SJSA1 (cell line): ENCODE measurements at regions not wholly inside any gene's neighbourhood (a gene's known extent, or its start where the extent isn't known, plus 50 kb on each side); places are given as distances from the start of the nearest gene placed in this dataset.

Source experiments
- DNase-seq, 2 experiments: peaks; one replicate each; pipeline ENCODE4 v3.0.0-alpha.2; 2015 to 2020; ENCODE audit warnings: low spot score in 2 of 2, low read depth in 1 of 2
- H3K27ac ChIP-seq: fragments of 250-450 bp; sonication (Bioruptor Pico); 2 replicates; pipeline ENCODE4 v1.5.1; 2020; ENCODE audit warnings: mild to moderate bottlenecking, moderate library complexity
- H3K27me3 ChIP-seq: fragments of 250-450 bp; sonication (Bioruptor Pico); replicated peaks from 2 replicates; pipeline ENCODE4 v1.5.1; 2020; ENCODE audit warnings: mild to moderate bottlenecking, moderate library complexity
- H3K36me3 ChIP-seq: fragments of 250-450 bp; sonication (Bioruptor Pico); 2 replicates; pipeline ENCODE4 v1.5.1; 2020; ENCODE audit warnings: mild to moderate bottlenecking
- H3K4me1 ChIP-seq: fragments of 250-450 bp; sonication (Bioruptor Pico); replicated peaks from 2 replicates; pipeline ENCODE4 v1.6.1; 2021; ENCODE audit warnings: mild to moderate bottlenecking
- H3K4me3 ChIP-seq: fragments of 250-450 bp; sonication (Bioruptor Pico); 2 replicates; pipeline ENCODE4 v1.5.1; 2020; ENCODE audit warnings: mild to moderate bottlenecking
- H3K9me3 ChIP-seq: fragments of 250-450 bp; sonication (Bioruptor Pico); replicated peaks from 2 replicates; pipeline ENCODE4 v1.5.1; 2020; ENCODE audit warnings: mild to moderate bottlenecking

- H3K27me3 ChIP-seq, result no peaks in the 10 kb centered on the region
- DNase-seq, result peak; percentile 69 to 91
- no peaks in the 10 kb centered on the region for H3K36me3 ChIP-seq
- no peaks in the 10 kb centered on the region for H3K9me3 ChIP-seq
- no peak overlapping the region for H3K4me3 ChIP-seq
- H3K4me1 ChIP-seq, result peaks cover 58% of the 10 kb centered on the region
- peak overlapping the region; percentile 50 for H3K27ac ChIP-seq
These were observed 216.8 kb upstream of the SLC14A2 start for GRCh38 chr18:45398448-45398847.

DNA sequence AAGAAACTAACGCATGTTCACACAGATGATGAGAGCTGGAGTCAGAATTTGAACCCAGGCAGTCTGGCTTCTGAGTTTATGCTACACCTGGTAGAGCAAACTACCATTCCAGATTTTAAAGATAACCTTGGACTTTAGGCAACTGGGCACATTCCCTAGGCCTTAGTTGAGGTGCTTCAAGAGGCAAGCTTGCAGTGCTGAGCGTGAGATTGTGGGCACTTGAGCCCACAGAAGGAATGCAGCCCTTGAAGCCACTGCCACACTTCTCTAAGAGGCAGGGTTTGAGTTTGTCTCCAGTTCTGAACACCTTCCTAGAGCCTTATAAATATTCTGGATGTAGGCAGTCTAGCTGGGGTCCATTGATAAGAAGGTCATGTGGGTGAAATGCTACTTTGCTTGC lies 216.1 kb upstream of the SLC14A2 start:
- H3K4me1 ChIP-seq, result peaks cover 60% of the 10 kb centered on the region
- H3K36me3 ChIP-seq, result no peaks in the 10 kb centered on the region
- H3K4me3 ChIP-seq, result no peak overlapping the region
- H3K9me3 ChIP-seq, result no peaks in the 10 kb centered on the region
- no peaks in the 10 kb centered on the region for H3K27me3 ChIP-seq
- H3K27ac ChIP-seq, result peak overlapping the region; percentile 50
- no peak for DNase-seq

DNA sequence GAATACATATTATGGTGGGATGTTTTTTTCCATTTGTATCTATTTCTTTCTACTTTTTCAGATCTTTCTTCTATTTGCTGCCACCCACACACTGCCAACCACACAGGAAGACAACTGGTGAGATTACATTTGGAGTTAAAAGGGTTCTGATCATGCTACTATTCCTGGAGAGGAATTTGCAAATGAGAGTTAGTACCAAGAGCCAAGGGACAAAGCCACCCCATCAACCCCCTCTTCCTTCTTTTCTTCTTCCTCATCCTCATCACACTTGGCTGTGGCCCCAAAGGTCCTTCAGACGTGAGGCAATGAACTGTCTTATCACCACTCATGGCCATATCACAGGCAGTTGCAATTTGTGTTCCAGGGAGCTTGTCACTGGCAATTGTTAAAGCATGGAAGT lies 215.6 kb upstream of the SLC14A2 start:
- Histone ChIP-seq H3K27me3 (no peaks in the 10 kb centered on the region), H3K9me3 (no peaks in the 10 kb centered on the region), H3K4me3 (no peak overlapping the region), H3K27ac (peak overlapping the region; percentile 50), H3K4me1 (peaks cover 60% of the 10 kb centered on the region), H3K36me3 (no peaks in the 10 kb centered on the region)
- peak in 1 of 2 experiments; percentile 67 for DNase-seq

DNA sequence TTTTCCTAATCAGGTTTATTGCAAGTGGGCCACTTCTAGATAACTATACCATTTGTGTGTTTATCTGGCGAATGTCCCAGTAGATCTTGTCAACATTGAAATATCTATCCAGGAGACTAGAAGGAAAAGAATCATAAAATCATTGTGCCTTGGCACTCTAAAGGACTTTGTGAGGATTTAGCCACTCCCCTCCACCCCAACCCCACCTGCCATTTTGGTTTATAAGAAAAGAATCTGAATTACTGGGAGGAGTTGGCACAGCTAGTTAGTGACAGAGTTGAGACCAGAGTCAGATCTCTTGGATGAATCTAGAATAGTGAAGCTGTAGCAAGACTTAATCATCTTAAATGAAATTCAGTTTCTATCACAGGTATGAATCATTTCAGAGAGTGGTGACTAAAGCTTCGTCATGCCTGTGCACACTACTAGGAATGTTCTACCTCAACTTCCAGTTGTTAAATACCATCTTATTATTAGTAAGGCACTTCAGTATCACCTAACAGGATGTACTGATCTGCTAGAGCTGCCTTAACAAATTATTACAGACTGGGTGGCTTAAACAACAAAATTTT lies 212.7 kb upstream of the SLC14A2 start:
- H3K4me3 ChIP-seq, result no peak overlapping the region
- H3K27me3 ChIP-seq, result no peaks in the 10 kb centered on the region
- no peaks in the 10 kb centered on the region for H3K9me3 ChIP-seq
- H3K36me3 ChIP-seq, result no peaks in the 10 kb centered on the region
- H3K4me1 ChIP-seq, result peaks cover 51% of the 10 kb centered on the region
- H3K27ac ChIP-seq, result peak overlapping the region; percentile 39
- peak in 1 of 2 experiments; percentile 24 for DNase-seq

DNA sequence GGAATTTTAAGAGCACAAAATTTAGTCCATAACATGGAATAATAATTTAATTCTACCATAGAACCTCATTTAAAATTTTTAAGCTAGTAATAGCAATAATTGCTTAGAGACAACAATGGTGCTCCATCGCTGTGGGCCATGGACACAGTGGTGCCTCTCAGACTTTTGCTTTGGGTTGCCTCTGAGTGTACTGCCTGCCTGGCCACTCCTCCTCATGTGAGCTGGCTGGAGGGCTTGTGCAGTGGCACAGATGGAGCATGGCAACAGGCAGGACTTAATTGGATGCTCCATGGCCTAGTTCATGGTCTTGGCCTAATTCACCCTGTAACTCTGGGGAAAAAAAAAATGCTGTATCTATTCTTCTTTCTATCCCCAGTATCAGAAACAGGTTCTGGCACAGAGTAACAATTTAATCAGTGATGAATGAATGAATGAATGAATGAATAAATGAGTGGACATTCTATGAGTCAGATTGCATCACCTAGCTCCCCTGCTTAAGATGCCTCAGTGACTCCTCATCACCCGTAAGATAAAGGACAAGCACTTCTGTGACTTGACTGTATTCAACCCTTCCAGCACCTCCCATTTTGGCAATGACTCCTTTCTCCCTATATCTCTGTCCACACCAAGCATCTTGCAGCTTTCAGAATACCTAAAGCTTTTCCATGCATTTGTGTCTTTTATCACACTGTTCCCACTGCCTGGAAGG lies 211.8 kb upstream of the SLC14A2 start:
- Histone ChIP-seq H3K27me3 (no peaks in the 10 kb centered on the region), H3K4me1 (peaks cover 45% of the 10 kb centered on the region), H3K27ac (peak overlapping the region; percentile 39), H3K4me3 (no peak overlapping the region), H3K9me3 (no peaks in the 10 kb centered on the region), H3K36me3 (no peaks in the 10 kb centered on the region)
- DNase-seq, result no peak

DNA sequence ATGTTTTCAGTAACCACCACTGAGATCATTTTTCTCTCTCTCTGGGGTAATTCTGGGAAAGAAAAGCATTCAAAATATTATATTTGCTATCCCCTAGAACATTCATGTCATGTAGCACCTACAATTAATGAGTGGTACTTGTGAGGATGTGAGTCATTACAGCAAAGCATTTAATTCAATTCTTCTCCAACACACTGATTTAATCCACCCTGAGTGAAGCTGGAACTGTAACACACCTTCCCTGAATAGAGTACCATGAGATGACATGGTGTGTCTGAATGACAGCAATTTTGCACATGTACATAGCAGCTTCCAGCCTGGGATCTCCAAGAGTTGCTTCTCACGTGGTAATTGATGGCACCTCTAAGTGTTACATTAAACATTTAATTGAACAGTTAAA lies 207.1 kb upstream of the SLC14A2 start:
- H3K9me3 ChIP-seq, result no peaks in the 10 kb centered on the region
- H3K4me3 ChIP-seq, result no peak overlapping the region
- H3K27me3 ChIP-seq, result no peaks in the 10 kb centered on the region
- no peak for DNase-seq
- no peak overlapping the region for H3K27ac ChIP-seq
- H3K4me1 ChIP-seq, result peaks cover 15% of the 10 kb centered on the region
- no peaks in the 10 kb centered on the region for H3K36me3 ChIP-seq

GRCh38 chr18:45409971-45410370 lies 205.3 kb upstream of the SLC14A2 start:
- Histone ChIP-seq H3K4me3 (no peak overlapping the region), H3K9me3 (no peaks in the 10 kb centered on the region), H3K4me1 (peaks cover 11% of the 10 kb centered on the region), H3K36me3 (no peaks in the 10 kb centered on the region), H3K27me3 (no peaks in the 10 kb centered on the region), H3K27ac (no peak overlapping the region)
- DNase-seq, result no peak

DNA sequence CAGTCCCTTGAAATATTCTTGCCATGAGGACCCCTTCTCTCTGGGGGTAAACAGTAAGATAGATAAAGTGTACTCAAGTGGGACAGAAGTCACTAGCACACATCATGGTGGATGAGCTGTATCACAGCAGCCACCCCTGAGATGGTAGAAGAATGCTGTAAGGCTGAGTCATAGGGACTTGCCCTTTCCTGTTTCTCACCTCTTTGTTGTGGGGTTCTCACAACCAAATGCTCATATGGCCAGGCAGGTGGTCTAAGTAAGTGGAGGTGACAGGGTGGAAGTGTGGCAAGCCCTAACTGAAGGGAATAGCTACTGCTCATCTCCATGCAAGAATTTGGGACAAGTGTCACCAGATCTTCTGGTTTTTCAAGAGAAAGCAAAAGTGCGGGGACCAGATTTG lies 202.7 kb upstream of the SLC14A2 start:
- H3K4me1 ChIP-seq, result peaks cover 11% of the 10 kb centered on the region
- no peaks in the 10 kb centered on the region for H3K9me3 ChIP-seq
- no peak overlapping the region for H3K27ac ChIP-seq
- no peak overlapping the region for H3K4me3 ChIP-seq
- DNase-seq, result no peak
- no peaks in the 10 kb centered on the region for H3K36me3 ChIP-seq
- H3K27me3 ChIP-seq, result no peaks in the 10 kb centered on the region

DNA sequence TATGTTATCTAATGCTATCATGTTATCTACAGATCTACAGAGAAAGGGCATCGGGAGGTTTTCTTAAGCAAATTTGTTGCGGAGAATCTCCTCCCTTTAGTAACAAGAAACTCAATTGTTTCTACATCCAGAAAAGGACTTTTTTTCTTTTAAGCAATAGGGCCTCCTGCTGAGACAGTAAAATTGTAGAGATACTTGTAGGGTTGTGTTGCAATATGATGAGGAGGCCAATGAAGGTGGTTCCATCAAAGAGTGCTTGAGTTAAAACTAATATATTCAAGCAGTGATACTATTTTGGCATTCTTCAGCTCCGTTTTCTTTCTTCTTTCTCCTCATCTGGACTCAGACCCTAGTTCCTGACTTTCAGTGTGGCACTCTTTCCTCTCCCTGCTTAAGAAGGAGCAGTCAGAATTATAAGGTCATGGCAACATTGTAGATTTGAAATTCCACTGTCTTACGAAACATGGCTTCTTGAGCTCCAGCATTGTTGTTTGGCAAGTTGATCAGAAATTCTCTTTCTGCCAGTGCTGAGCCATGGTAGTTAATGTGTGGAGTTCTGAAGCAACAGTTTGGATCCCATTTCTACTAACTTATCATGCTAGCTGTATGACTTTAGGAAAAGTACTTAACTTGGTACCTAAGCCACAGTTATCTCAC lies 202.0 kb upstream of the SLC14A2 start:
- DNase-seq, result no peak
- Histone ChIP-seq H3K27ac (no peak overlapping the region), H3K27me3 (no peaks in the 10 kb centered on the region), H3K4me1 (peaks cover 11% of the 10 kb centered on the region), H3K36me3 (no peaks in the 10 kb centered on the region), H3K9me3 (no peaks in the 10 kb centered on the region), H3K4me3 (no peak overlapping the region)

DNA sequence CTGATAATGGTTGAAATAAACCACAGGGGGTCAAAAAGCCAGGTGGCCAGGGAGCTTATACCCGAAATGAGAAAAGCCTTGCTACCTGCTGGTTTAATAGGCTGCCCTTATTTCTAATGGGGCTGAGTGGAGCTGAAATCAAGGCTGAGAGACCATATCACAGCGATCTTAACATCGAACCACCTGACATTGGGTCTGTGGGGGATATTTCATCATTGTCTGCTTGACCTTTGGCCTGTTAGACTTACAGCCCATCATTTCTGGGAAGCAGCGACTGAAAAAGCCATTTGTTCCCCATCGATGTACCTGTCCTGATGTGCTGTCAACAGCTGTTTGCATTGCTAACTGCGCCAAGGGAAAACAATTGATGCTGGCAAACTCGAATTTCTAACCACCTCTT lies 199.7 kb upstream of the SLC14A2 start:
- Histone ChIP-seq H3K4me3 (no peak overlapping the region), H3K4me1 (peaks cover 11% of the 10 kb centered on the region), H3K9me3 (no peaks in the 10 kb centered on the region), H3K27ac (no peak overlapping the region), H3K36me3 (no peaks in the 10 kb centered on the region), H3K27me3 (no peaks in the 10 kb centered on the region)
- no peak for DNase-seq

- Histone ChIP-seq H3K4me3 (no peak overlapping the region), H3K27ac (no peak overlapping the region), H3K27me3 (no peaks in the 10 kb centered on the region), H3K4me1 (peaks cover 11% of the 10 kb centered on the region), H3K9me3 (no peaks in the 10 kb centered on the region), H3K36me3 (no peaks in the 10 kb centered on the region)
- no peak for DNase-seq
These were observed 199.1 kb upstream of the SLC14A2 start for GRCh38 chr18:45416168-45416567.

GRCh38 chr18:45417392-45417791 lies 197.9 kb upstream of the SLC14A2 start:
- Histone ChIP-seq H3K36me3 (no peaks in the 10 kb centered on the region), H3K4me1 (peaks cover 6% of the 10 kb centered on the region), H3K9me3 (no peaks in the 10 kb centered on the region), H3K4me3 (no peak overlapping the region), H3K27me3 (no peaks in the 10 kb centered on the region), H3K27ac (no peak overlapping the region)
- DNase-seq, result no peak

- Histone ChIP-seq H3K4me1 (peaks cover 31% of the 10 kb centered on the region), H3K27me3 (no peaks in the 10 kb centered on the region), H3K36me3 (no peaks in the 10 kb centered on the region), H3K4me3 (no peak overlapping the region), H3K27ac (no peak overlapping the region), H3K9me3 (no peaks in the 10 kb centered on the region)
- no peak for DNase-seq
These were observed 191.6 kb upstream of the SLC14A2 start for GRCh38 chr18:45423659-45424058.

- DNase-seq, result no peak
- Histone ChIP-seq H3K4me1 (peaks cover 33% of the 10 kb centered on the region), H3K4me3 (no peak overlapping the region), H3K9me3 (no peaks in the 10 kb centered on the region), H3K36me3 (no peaks in the 10 kb centered on the region), H3K27me3 (no peaks in the 10 kb centered on the region), H3K27ac (no peak overlapping the region)
These were observed 185.2 kb upstream of the SLC14A2 start for GRCh38 chr18:45430041-45430440.
